Activated naive CD4-positive, alpha-beta T cell treated with anti-CD3 and anti-CD28 coated beads, Interleukin-2, amount 50 U/mL, for 16 hours (primary cell): ENCODE measurements at regions not wholly inside any gene's neighbourhood (a gene's known extent, or its start where the extent isn't known, plus 50 kb on each side); places are given as distances from the start of the nearest gene placed in this dataset.
"Not testable (repeated sequence)": the region's sequence is repeated elsewhere in the genome, so short reads cannot be mapped to it uniquely, and the experiment has no call there.

Experiments
- DNase-seq: peaks from one replicate; pipeline ENCODE4 v3.0.0-alpha.2; 2020

DNA sequence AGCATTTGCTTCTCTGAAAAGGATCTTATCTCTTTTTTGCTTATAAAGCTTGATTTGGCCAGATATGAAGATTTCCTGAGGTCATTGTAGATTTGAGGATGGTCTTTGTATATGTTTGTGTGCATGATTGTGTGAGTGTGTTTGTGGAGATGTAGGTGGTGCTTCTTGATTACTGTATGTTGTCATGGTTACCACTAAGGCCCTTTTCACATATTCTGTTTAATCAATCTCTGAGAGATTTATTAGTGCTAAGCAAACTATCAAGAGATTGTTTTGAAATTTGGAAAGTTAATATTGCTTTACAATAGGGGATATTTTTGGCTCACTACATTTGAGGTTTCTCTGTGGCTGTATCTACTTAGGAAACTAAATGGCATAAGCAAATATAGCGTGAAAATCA, 191.7 kb downstream of the S1PR1 start:
- no peak for DNase-seq

GRCh38 chr1:101431956-101432510, 195.2 kb downstream of the S1PR1 start:
- DNase-seq: no peak

GRCh38 chr1:101435831-101436511, 199.2 kb downstream of the S1PR1 start:
- DNase-seq: no peak

- DNase-seq: no peak
Measured at GRCh38 chr1:101437800-101438199, 201.0 kb downstream of the S1PR1 start.

- no peak for DNase-seq
Measured at GRCh38 chr1:101438359-101438758, 201.5 kb downstream of the S1PR1 start.

DNA sequence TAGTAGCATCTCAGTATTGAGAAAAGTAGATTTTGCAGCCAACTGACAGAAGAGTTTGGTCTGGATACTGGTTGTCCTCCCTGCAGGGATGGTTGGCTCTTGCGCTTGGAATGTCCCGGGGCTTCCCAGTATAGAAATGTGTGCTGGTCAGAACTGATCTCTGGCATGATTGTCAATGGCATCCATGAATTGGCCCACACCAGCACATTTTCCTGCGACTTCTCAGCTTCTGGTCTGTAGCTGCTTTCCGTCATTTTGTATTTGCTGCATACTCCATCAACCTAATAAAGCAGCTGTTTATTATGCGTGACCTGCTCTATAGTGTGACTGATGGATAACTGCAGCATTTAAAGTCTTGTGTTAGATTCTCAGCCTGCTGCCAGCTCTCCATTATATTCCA, 203.7 kb downstream of the S1PR1 start:
- no peak for DNase-seq

DNA sequence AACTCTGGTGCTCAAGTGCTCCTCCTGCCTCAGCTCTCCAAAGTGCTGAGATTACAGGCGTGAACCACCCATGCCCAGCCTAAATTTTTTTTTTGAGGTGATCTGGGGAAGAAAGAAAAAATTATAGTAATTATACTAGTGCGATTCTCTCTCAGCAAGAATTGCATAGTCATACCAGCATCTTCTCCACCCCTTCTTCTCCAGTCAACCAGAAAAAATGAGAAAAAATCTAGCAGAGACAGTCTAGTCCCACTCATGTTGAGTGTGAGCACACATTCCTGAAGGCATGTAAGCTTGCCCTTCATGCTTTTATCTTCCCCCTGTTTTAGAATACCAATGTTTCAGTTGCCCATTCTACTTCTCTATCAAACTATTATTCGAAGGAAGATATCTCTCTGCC, 207.6 kb downstream of the S1PR1 start:
- no peak for DNase-seq

GRCh38 chr1:101444873-101445618, 208.2 kb downstream of the S1PR1 start:
- no peak for DNase-seq

- DNase-seq: no peak
Measured at GRCh38 chr1:101448018-101448417, 211.2 kb downstream of the S1PR1 start.

DNA sequence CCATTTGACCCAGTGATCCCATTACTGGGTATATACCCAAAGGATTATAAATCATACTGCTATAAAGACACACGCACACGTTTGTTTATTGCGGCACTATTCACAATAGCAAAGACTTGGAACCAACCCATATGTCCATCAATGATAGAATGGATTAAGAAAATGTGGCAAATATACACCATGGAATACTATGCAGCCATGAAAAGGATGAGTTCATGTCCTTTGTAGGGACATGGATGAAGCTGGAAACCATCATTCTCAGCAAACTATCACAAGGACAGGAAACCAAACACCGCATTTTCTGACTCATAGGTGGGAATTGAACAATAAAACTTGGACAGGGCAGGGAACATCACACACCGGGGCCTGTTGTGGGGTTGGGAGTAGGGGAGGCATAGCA, 213.9 kb downstream of the S1PR1 start:
- not testable (repeated sequence) for DNase-seq

DNA sequence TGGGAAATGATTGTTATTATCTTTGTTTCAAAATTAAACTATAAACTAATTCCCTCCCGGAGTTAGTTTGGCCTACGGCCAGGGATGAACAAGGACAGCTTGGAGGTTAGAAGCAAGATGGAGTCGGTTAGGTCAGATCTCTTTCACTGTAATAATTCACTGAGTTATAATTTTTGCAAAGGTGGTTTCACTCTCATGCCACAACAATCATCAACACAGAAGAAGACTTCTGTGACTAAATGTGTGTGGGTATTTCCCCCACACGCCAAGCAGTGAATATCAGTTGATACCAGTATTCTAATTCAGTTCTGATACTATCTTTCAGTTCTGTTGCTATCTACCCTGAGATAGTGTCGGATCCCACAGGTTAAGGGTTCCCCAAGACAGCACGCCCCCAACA, 215.1 kb downstream of the S1PR1 start:
- peak; percentile 27 for DNase-seq

DNA sequence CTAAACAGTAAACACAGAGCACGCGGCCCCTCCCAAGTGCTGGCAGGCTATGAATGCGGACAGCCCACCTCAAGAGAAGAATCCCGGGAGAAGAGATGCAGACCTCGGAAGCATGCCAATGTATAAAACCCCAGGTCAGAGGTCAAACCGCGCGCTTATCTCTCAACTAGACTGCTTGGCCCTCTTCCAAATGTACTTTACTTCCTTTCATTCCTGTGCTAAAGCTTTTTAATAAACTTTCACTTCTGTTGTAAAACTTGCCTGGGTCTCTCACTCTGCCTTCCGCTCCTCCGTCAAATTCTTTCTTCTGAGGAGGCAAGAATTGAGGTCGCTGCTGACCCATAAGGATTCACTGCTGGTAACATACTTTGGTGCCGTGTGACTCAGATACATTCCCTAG, 216.0 kb downstream of the S1PR1 start:
- DNase-seq: no peak

GRCh38 chr1:101453844-101454243, 217.0 kb downstream of the S1PR1 start:
- DNase-seq: no peak

DNA sequence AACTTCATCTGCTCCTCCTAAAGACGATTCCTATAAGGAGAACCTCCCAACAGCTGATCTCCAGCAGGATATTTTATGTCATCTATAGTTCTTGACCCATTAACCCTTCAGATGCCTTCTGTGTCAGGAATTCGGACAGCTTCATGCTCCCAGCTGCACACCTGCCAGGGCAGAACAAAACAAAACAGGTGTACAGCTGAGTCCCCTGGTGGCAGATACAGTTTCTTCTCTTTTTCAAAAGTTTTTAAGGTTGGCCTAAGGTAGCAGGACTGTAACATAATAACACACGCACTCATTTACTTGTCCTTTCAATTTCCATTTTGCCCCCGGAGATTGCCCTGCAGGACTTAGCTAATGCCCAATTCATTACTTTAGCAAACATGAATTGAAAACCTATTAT, 218.3 kb downstream of the S1PR1 start:
- no peak for DNase-seq

DNA sequence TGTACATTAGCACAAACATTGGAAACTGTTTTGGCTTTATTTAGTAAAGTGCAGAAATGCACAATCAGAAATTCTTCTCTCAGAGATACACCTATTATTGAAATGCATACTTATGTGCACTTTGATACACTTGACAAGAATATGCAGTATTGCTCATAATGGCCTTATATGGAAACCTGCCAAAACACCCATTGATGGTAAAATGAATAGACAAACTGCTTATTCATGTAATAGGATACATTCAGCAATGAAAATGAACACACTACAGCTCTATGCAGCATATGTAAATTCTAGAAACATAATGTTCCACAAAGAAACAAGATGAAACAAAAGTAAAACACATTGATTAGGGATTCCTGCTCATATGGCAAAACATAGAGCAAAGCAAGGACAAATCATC, 223.9 kb downstream of the S1PR1 start:
- DNase-seq: no peak

DNA sequence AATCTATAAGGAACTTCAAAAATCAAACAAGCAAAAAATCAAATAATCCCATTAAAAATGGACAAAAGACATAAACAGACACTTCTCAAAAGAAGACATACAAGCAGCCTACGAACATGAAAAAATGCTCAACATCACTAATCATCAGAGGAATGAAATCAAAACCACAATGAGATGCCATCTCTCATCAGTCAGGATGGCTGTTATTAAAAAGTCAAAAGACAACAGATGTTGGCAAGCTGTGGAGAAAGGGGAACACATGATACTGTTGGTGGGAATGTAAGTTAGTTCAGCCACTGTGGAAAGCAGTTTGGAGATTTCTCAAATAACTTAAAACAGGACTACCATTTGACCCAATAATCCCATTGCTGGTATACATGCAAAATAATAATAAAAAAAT, 226.4 kb downstream of the S1PR1 start:
- no peak for DNase-seq

- DNase-seq: no peak
Measured at GRCh38 chr1:101465941-101466340, 229.1 kb downstream of the S1PR1 start.

GRCh38 chr1:101474039-101474665, 237.3 kb downstream of the S1PR1 start:
- no peak for DNase-seq

DNA sequence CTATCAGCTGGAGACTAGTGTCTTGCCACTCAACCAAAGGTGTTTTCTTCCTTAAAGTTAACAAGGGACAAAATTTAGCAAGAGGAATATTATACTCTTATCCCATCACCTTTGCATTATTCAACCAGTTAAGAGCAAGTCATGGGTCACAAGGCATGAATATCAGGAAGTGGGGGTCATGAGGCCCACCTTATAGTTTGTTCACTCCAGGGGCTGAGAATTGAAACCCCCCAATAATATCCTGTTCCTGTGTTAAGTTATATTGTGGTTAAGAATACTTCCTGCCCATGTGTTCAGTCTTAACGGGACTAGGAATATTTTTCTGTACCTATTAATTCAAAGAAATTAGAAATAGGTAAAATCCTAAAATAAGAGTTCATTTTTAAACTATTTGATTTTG, 239.7 kb downstream of the S1PR1 start:
- DNase-seq: no peak

DNA sequence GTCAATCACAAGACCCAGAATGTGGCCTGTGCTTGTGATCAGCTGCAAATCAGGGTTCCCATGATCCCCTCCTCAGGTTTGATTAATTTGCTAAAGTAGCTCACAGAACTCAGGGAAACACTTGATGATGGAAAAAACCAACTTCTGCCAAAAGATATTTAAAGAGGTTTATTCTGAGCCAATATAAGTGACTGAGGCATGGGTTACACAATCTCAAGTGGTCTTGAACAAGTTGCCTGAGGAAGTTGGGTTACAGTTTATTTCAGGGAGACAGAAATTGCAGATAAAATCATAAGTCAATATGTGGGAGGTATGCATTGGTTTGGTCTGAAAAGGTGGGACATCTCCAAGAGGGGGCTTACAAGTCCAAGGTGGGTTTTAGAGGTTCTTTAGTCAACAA, 243.1 kb downstream of the S1PR1 start:
- DNase-seq: no peak

DNA sequence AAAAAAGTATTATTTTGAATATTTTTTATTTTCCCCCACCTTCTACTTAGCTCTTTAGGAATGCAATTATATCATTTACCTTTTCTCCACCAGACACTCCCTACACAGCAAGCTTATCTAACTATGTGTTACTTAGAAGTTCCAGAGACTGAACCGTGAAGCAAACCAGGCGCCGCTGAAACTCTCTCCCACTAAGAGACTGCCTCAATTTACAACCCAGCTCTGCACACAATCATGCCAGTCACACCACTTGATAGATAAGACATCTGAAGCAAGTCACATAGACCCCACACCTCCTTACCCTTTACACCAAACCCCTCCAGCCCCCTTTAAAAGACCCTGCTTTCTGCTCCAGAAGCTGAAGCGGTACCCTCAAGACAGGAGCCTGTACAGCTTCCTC, 245.5 kb downstream of the S1PR1 start:
- no peak for DNase-seq

DNA sequence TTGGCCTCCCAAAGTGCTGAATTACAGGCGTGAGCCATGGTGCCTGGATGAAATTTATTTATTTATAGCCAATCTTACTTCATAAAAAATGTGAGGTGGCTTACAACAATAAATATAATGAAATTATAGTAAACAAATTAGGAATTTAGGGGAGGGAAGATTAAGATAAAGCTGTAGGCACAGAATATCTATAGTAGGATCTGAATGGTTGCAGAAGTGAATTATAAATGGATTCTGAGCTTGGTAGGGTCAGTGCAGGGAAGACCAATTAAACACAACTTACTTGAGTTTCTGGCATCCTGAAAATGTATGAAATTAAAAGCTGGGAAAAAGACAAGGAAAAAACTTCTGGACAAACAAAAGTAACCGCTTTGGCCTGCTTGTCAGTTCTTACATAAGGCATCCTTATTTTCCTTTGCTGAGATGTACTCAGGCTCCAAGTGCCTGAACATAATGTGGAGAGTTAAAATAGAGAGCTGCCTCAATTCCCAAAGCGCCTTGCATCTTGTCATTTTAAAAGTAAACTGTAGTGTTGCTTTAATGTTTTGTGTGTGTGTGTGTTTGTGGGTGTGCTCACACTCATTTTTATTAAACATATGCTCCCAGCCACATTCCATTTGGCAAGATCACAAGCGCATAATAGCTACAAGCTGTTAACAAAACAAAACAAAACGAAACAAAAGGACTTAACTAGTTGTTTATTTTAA, 247.3 kb downstream of the S1PR1 start:
- DNase-seq: no peak

DNA sequence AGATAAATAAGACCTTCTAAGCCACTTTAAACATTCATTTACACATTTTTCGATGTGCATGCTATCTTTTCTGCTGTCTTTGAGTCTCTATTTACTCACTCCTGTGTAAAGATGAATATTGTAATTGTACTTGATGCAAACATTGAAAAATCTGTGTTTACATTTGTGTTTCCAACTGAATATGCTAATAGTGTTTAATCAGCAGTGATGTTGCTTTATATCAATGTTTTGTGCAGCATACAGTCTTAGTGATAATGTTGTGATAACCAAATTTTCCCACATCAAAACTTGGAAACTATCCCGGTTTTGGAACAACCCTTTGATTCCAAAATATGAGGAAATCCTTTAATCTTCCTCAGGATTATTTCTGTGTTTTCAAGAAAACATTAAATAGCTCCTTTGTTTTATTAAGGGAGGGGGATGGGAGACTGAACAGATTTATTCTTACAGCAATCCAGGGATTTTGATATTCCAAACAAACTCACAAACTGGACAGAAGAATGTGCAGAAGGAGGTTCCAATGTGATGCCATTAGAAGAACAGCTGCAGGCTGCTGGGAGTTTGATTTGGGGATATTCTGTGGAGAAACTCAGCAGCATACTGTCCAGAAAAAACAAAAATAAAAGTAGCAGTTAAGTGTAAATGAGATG, 248.0 kb downstream of the S1PR1 start:
- DNase-seq: no peak
